Neural progenitor cell (in vitro differentiated cells): ENCODE measurements at regions not wholly inside any gene's neighbourhood (a gene's known extent, or its start where the extent isn't known, plus 50 kb on each side); places are given as distances from the start of the nearest gene placed in this dataset.

Source experiments
- DNase-seq: peaks from one replicate; pipeline ENCODE4 v3.0.0-alpha.2; 2016; ENCODE audit warnings: low spot score
- H2AFZ ChIP-seq: fragments of 200-600 bp; sonication (generic); replicated peaks from 2 replicates; pipeline ENCODE4 v1.6.1; 2016; ENCODE audit warnings: antibody characterized with exemption
- H3F3A ChIP-seq: fragments of 200-600 bp; sonication (generic); 2 replicates; pipeline ENCODE4 v1.6.1; 2016; ENCODE audit warnings: antibody characterized with exemption, low read depth
- H3K27ac ChIP-seq: fragments of 200-600 bp; sonication (generic); 2 replicates; pipeline ENCODE4 v1.5.1; 2016; ENCODE audit warnings: mild to moderate bottlenecking
- H3K27me3 ChIP-seq: fragments of 200-600 bp; sonication (generic); 2 replicates; pipeline ENCODE4 v1.6.1; 2016; ENCODE audit warnings: mild to moderate bottlenecking, moderate library complexity
- H3K36me3 ChIP-seq: fragments of 200-600 bp; sonication (generic); 2 replicates; pipeline ENCODE4 v1.5.1; 2016
- H3K4me1 ChIP-seq: fragments of 200-600 bp; sonication (generic); 2 replicates; pipeline ENCODE4 v1.6.1; 2016; ENCODE audit warnings: mixed run types
- H3K4me2 ChIP-seq: fragments of 200-600 bp; sonication (generic); 2 replicates; pipeline ENCODE4 v1.6.1; 2016
- H3K4me3 ChIP-seq: fragments of 200-600 bp; sonication (generic); 2 replicates; pipeline ENCODE4 v1.5.1; 2016
- H3K79me2 ChIP-seq: fragments of 200-600 bp; sonication (generic); 2 replicates; pipeline ENCODE4 v1.6.1; 2016; ENCODE audit warnings: low read depth
- H3K9ac ChIP-seq: fragments of 200-600 bp; sonication (generic); 2 replicates; pipeline ENCODE4 v1.6.1; 2016
- H3K9me3 ChIP-seq: fragments of 200-600 bp; sonication (generic); 2 replicates; pipeline ENCODE4 v1.5.1; 2016; ENCODE audit warnings: low read depth
- H4K20me1 ChIP-seq: fragments of 200-600 bp; sonication (generic); 2 replicates; pipeline ENCODE4 v1.6.1; 2016; ENCODE audit warnings: low read depth
- H3K27ac Mint-ChIP-seq: 3 replicates; pipeline ENCODE4 v1.8.0; 2021; ENCODE audit warnings: mixed read lengths
- H3K27me3 Mint-ChIP-seq: 2 replicates; pipeline ENCODE4 v1.8.0; 2022; ENCODE audit warnings: low read depth, mild to moderate bottlenecking, inconsistent platforms, moderate library complexity, mixed read lengths; ENCODE audit not compliant: insufficient read depth
- H3K36me3 Mint-ChIP-seq: 3 replicates; pipeline ENCODE4 v1.8.0; 2021; ENCODE audit warnings: mixed read lengths
- H3K4me1 Mint-ChIP-seq: 3 replicates; pipeline ENCODE4 v1.8.0; 2021; ENCODE audit warnings: mixed read lengths
- H3K4me3 Mint-ChIP-seq: 3 replicates; pipeline ENCODE4 v1.8.0; 2021; ENCODE audit warnings: mild to moderate bottlenecking, moderate library complexity, mixed read lengths
- H3K9me3 Mint-ChIP-seq: 3 replicates; pipeline ENCODE4 v1.8.0; 2020; ENCODE audit warnings: mixed read lengths
- EZH2 ChIP-seq: fragments of 200-600 bp; sonication (generic); IDR thresholded peaks from 2 replicates; pipeline ENCODE4 v1.6.1; 2017; ENCODE audit warnings: antibody characterized with exemption, mild to moderate bottlenecking, moderate library complexity
- EZH2phosphoT487 ChIP-seq: fragments of 200-600 bp; sonication (generic); IDR thresholded peaks from 2 replicates; pipeline ENCODE4 v1.6.1; 2017; ENCODE audit warnings: antibody characterized with exemption
- TF ChIP-seq, protein P1 (sequence below): fragments of 200-600 bp; sonication (generic); IDR thresholded peaks from 2 replicates; pipeline ENCODE4 v1.5.1; 2017; ENCODE audit warnings: antibody characterized with exemption, mild to moderate bottlenecking

DNA sequence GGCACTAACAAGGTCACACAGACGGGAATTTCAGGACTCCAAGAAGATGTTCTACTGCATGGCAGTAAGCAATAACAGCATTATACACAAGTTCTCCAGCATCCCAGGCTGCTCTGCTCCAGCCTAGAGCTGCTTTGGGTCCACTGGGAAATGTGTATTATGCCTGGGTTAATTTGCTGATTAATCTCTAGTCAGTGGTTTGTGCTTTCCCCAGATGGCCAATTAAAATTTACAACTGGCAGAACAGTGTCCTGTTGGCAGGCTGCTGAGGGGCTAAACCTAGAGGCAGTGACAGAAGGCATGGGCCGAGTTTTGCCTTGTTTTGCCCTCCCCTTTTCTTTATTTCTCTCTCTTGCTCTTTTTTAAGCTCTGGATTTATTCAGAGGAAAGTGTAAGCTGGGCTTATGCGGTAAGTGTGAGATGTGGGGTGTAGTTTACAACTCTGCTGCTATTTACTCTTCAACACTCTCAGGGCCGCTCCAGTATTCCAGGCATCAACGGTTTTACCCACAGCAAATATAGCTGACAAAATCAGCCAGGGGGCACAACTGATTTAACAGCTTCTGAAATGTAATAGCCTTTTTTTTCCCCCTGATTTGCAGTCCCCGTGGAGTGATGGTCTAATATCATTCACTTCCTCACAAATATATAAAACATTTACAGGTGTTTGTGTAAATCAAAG is 348.0 kb downstream of the GPD2 start:
- peak overlapping the region; percentile 68 for H3K27ac Mint-ChIP-seq
- peak overlapping the region; percentile 18 for H2AFZ ChIP-seq
- TF ChIP-seq, protein P1, sequence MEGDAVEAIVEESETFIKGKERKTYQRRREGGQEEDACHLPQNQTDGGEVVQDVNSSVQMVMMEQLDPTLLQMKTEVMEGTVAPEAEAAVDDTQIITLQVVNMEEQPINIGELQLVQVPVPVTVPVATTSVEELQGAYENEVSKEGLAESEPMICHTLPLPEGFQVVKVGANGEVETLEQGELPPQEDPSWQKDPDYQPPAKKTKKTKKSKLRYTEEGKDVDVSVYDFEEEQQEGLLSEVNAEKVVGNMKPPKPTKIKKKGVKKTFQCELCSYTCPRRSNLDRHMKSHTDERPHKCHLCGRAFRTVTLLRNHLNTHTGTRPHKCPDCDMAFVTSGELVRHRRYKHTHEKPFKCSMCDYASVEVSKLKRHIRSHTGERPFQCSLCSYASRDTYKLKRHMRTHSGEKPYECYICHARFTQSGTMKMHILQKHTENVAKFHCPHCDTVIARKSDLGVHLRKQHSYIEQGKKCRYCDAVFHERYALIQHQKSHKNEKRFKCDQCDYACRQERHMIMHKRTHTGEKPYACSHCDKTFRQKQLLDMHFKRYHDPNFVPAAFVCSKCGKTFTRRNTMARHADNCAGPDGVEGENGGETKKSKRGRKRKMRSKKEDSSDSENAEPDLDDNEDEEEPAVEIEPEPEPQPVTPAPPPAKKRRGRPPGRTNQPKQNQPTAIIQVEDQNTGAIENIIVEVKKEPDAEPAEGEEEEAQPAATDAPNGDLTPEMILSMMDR: no peak
- TF ChIP-seq EZH2 (no peak), EZH2phosphoT487 (no peak)

DNA sequence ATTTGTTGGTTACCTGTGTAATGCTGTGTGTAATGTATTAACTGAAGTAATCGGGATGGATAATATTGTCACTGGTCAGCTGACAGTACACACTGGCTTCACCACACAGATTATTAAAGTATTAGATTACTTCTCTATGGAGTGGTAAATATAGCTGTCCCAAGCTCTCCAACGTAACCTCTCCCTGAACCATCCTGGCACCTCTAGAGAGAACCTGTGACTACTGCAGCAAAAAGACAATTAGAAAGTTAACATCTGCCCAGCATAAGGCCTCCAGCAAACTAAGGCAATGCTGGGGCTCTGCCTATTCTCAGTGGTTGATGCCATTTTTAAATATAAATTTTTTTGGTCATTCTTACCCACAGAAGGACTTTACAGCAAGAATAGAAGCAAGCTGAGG is 351.3 kb downstream of the GPD2 start:
- H3K4me3 ChIP-seq: no peak overlapping the region
- no peak overlapping the region for H3K27ac ChIP-seq
- no peaks in the 10 kb centered on the region for H3K36me3 Mint-ChIP-seq
- H4K20me1 ChIP-seq: no peaks in the 10 kb centered on the region
- H3K4me2 ChIP-seq: no peak overlapping the region
- H3K36me3 ChIP-seq: no peaks in the 10 kb centered on the region
- no peaks in the 10 kb centered on the region for H3K9me3 ChIP-seq
- no peaks in the 10 kb centered on the region for H3F3A ChIP-seq
- H3K9me3 Mint-ChIP-seq: no peaks in the 10 kb centered on the region
- peaks cover 2% of the 10 kb centered on the region for H3K27me3 Mint-ChIP-seq
- H3K9ac ChIP-seq: no peak overlapping the region
- H3K4me3 Mint-ChIP-seq: no peak overlapping the region
- no peak overlapping the region for H3K27ac Mint-ChIP-seq
- no peak for DNase-seq
- no peak overlapping the region for H2AFZ ChIP-seq
- H3K4me1 ChIP-seq: no peaks in the 10 kb centered on the region
- H3K79me2 ChIP-seq: no peaks in the 10 kb centered on the region
- H3K27me3 ChIP-seq: no peaks in the 10 kb centered on the region
- TF ChIP-seq EZH2phosphoT487: no peak
- TF ChIP-seq EZH2: no peak
- TF ChIP-seq, protein P1: no peak
- peaks cover 5% of the 10 kb centered on the region for H3K4me1 Mint-ChIP-seq

More for the DNA sequence above, 348.0 kb downstream of the GPD2 start:
- Histone ChIP-seq H3K36me3 (no peaks in the 10 kb centered on the region), H3K9me3 (no peaks in the 10 kb centered on the region), H3K4me2 (no peak overlapping the region), H3K27me3 (no peaks in the 10 kb centered on the region), H3K27ac (no peak overlapping the region), H3K4me1 (no peaks in the 10 kb centered on the region), H3K4me3 (no peak overlapping the region), H3K79me2 (no peaks in the 10 kb centered on the region), H4K20me1 (no peaks in the 10 kb centered on the region), H3F3A (no peaks in the 10 kb centered on the region), H3K9ac (no peak overlapping the region)
- DNase-seq: no peak
- Mint-ChIP-seq H3K27me3 (no peaks in the 10 kb centered on the region), H3K9me3 (no peaks in the 10 kb centered on the region), H3K36me3 (no peaks in the 10 kb centered on the region), H3K4me1 (peaks cover 5% of the 10 kb centered on the region), H3K4me3 (no peak overlapping the region)

DNA sequence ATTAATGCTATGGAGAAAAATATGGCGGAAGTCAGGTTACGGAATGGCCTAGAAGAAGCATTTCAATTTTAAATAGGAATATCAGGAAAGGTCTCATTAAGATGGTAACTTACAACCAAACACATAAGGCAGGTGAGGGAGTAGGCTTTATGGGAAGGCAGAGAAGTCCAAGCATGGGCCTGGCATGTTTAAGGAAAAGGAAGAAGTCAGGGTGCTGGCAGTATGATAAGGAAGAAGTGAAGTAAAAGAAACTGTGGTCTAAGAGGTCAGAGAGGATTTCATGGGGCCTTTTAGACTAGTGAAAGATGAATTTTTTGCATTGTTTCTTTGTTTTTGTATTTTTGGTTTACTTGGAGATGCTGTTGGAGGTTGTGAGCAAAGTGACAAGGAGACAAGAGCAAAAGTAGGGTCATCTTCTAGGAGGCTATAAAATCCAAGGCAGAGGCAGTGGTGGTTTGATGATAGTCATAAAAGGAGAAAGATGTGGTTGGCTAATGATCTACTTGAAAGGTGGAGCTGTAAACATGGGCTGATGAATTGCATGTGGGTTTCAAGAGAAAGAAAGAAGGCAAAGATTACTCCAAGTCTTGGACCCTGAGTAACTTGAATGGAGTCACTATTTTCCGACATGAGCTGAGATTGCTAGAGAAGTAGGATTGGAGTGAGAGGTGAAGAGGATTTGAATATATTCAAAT is 354.3 kb downstream of the GPD2 start:
- Histone ChIP-seq H3K27me3 (no peaks in the 10 kb centered on the region), H2AFZ (no peak overlapping the region), H3F3A (no peaks in the 10 kb centered on the region), H3K27ac (no peak overlapping the region), H3K4me1 (no peaks in the 10 kb centered on the region), H3K79me2 (no peaks in the 10 kb centered on the region), H3K9ac (no peak overlapping the region), H3K4me2 (no peak overlapping the region), H3K36me3 (no peaks in the 10 kb centered on the region), H4K20me1 (no peaks in the 10 kb centered on the region), H3K9me3 (no peaks in the 10 kb centered on the region), H3K4me3 (no peak overlapping the region)
- Mint-ChIP-seq H3K27ac (no peak overlapping the region), H3K27me3 (peaks cover 2% of the 10 kb centered on the region), H3K9me3 (no peaks in the 10 kb centered on the region), H3K36me3 (no peaks in the 10 kb centered on the region), H3K4me1 (peaks cover 3% of the 10 kb centered on the region), H3K4me3 (no peak overlapping the region)
- TF ChIP-seq EZH2phosphoT487 (no peak), EZH2 (no peak)
- TF ChIP-seq, protein P1: no peak
- DNase-seq: no peak
